ENCODE measurements at regions not wholly inside any gene's neighbourhood (a gene's known extent, or its start where the extent isn't known, plus 50 kb on each side); places are given as distances from the start of the nearest gene placed in this dataset.

DNA sequence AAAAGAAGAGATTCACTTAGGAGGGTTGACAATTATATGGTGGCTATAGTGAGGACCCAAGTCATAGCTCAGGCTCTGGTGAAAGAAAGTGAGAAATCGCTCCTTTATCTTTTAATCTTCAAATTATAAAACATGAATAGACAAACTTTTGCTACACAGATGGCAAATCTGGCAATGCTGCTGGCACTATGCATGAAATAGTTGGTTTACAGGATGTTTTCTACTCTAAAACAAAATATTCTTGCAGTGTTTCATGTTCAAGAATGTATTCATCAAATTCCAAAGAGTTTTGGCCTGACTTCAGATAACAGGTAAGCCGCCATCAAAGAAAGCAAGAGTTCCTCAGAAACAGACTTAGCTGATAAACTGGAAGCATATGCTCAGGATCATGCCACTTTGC, 801.2 kb downstream of the C4orf33 start:
- no peaks in the 10 kb centered on the region for H3K36me3 ChIP-seq (ENCODE audit: control insufficient read depth, insufficient read depth, low read length)
- peaks cover 7% of the 10 kb centered on the region for H3K4me1 Mint-ChIP-seq (ENCODE audit: low read depth, unreplicated experiment)
- H3K27ac Mint-ChIP-seq (ENCODE audit: unreplicated experiment): no peak overlapping the region
- no TSS peak for BruUV-seq (replicated peaks)
- POLR2A ChIA-PET: no interaction called here
- TF ChIP-seq, protein P1, sequence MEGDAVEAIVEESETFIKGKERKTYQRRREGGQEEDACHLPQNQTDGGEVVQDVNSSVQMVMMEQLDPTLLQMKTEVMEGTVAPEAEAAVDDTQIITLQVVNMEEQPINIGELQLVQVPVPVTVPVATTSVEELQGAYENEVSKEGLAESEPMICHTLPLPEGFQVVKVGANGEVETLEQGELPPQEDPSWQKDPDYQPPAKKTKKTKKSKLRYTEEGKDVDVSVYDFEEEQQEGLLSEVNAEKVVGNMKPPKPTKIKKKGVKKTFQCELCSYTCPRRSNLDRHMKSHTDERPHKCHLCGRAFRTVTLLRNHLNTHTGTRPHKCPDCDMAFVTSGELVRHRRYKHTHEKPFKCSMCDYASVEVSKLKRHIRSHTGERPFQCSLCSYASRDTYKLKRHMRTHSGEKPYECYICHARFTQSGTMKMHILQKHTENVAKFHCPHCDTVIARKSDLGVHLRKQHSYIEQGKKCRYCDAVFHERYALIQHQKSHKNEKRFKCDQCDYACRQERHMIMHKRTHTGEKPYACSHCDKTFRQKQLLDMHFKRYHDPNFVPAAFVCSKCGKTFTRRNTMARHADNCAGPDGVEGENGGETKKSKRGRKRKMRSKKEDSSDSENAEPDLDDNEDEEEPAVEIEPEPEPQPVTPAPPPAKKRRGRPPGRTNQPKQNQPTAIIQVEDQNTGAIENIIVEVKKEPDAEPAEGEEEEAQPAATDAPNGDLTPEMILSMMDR (IDR thresholded peaks at IDR 0.05; ENCODE audit: insufficient read depth in 1 of 2, low read depth in 1 of 2, low read length in 1 of 2, severe bottlenecking in 1 of 2, unreplicated experiment in 1 of 2): no peak
- no peaks in the 10 kb centered on the region for H3K27me3 ChIP-seq (replicated peaks; ENCODE audit: control insufficient read depth, insufficient read depth, low read length)
- no peaks in the 10 kb centered on the region for H3K4me1 ChIP-seq
- peaks cover 17% of the 10 kb centered on the region for H3K9me3 Mint-ChIP-seq (ENCODE audit: unreplicated experiment)
- H3K9me3 ChIP-seq: no peaks in the 10 kb centered on the region
- no peak for DNase-seq
- no peak overlapping the region for H3K4me3 ChIP-seq (ENCODE audit: low read depth, low read length)
- H3K4me3 Mint-ChIP-seq (ENCODE audit: unreplicated experiment): no peak overlapping the region
- H3K36me3 Mint-ChIP-seq (ENCODE audit: insufficient read depth, unreplicated experiment): no peaks in the 10 kb centered on the region
- CTCF ChIA-PET: no interaction called here
- intact Hi-C loops (cut with micrococcal nuclease; ENCODE audit: unreplicated experiment): no loop called here
- H3K27me3 Mint-ChIP-seq (ENCODE audit: insufficient read depth, unreplicated experiment): no peaks in the 10 kb centered on the region

DNA sequence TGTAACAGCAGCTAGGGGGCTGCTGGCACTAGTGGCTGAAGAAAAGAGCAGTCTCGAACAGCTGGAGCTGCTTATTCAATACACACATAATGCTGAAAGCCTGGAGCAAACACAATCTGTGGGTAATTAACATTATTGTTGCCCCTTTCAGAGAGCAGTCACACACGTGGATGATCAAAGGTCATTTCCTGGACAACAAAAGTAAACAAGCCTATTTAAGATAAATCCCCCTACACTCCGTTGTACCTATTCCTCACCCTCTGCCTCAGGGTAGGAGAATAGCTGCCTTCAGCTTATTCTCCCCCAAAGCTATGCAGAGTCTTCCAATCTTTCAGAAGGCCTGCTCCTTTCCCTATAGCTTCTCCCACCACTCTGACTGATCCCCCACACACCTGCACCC, 803.9 kb downstream of the C4orf33 start:
- Mint-ChIP-seq H3K27ac (ENCODE audit: unreplicated experiment) (no peak overlapping the region), H3K4me3 (ENCODE audit: unreplicated experiment) (no peak overlapping the region), H3K27me3 (ENCODE audit: insufficient read depth, unreplicated experiment) (no peaks in the 10 kb centered on the region), H3K9me3 (ENCODE audit: unreplicated experiment) (peaks cover 17% of the 10 kb centered on the region), H3K36me3 (ENCODE audit: insufficient read depth, unreplicated experiment) (no peaks in the 10 kb centered on the region), H3K4me1 (ENCODE audit: low read depth, unreplicated experiment) (peaks cover 7% of the 10 kb centered on the region)
- no peaks in the 10 kb centered on the region for H3K36me3 ChIP-seq (ENCODE audit: control insufficient read depth, insufficient read depth, low read length)
- H3K4me3 ChIP-seq (ENCODE audit: low read depth, low read length): no peak overlapping the region
- intact Hi-C loops (cut with micrococcal nuclease; ENCODE audit: unreplicated experiment): no loop called here
- no peaks in the 10 kb centered on the region for H3K27me3 ChIP-seq (replicated peaks; ENCODE audit: control insufficient read depth, insufficient read depth, low read length)
- no peaks in the 10 kb centered on the region; the same call in 1 of the 2 replicates for H3K9me3 ChIP-seq
- TF ChIP-seq, protein P1 (IDR thresholded peaks at IDR 0.05; ENCODE audit: insufficient read depth in 1 of 2, low read depth in 1 of 2, low read length in 1 of 2, severe bottlenecking in 1 of 2, unreplicated experiment in 1 of 2): no peak
- BruUV-seq (replicated peaks): no TSS peak
- CTCF ChIA-PET: no interaction called here
- no peaks in the 10 kb centered on the region for H3K4me1 ChIP-seq
- POLR2A ChIA-PET: no interaction called here
- peak in 1 of 2 experiments; percentile 3 for DNase-seq

DNA sequence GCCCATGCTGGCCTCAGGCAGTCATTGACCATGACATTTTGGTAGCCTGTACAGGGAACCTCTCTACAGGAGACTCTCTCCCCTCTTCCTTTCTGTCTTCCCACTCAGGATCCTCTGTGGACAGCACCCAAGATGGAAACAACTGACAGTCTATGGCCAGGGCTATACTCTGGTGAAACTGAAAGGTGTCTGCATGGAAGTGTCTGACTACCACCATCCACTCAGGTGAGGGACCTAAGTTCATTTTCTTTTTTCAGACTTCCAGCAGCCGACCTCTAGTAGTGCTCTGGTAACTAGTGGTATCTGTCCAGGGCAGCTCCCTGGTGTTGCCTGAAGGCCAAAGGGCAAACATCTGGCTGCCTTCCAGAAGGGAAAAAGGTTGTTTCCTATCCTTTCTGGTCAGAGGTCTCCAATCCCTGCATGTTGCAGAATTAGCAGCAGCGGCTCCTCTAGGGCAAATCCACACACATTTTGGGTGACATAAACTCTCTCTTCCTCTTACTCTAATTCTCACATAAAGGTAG, 804.5 kb downstream of the C4orf33 start:
- intact Hi-C loops (cut with micrococcal nuclease; ENCODE audit: unreplicated experiment): no loop called here
- TF ChIP-seq, protein P1 (IDR thresholded peaks at IDR 0.05; ENCODE audit: insufficient read depth in 1 of 2, low read depth in 1 of 2, low read length in 1 of 2, severe bottlenecking in 1 of 2, unreplicated experiment in 1 of 2): no peak
- H3K4me1 ChIP-seq: no peaks in the 10 kb centered on the region
- ChIA-PET POLR2A (interaction anchor here (0.7 kb wide), 1 partner anchor 33 kb away, joined by 3 read pairs; no protein-coding TSS in a partner anchor), CTCF (no interaction called here)
- Mint-ChIP-seq H3K4me1 (ENCODE audit: low read depth, unreplicated experiment) (peaks cover 7% of the 10 kb centered on the region), H3K27me3 (ENCODE audit: insufficient read depth, unreplicated experiment) (no peaks in the 10 kb centered on the region), H3K27ac (ENCODE audit: unreplicated experiment) (no peak overlapping the region), H3K36me3 (ENCODE audit: insufficient read depth, unreplicated experiment) (no peaks in the 10 kb centered on the region), H3K4me3 (ENCODE audit: unreplicated experiment) (no peak overlapping the region), H3K9me3 (ENCODE audit: unreplicated experiment) (peaks cover 17% of the 10 kb centered on the region)
- no peak for DNase-seq
- no peaks in the 10 kb centered on the region for H3K27me3 ChIP-seq (replicated peaks; ENCODE audit: control insufficient read depth, insufficient read depth, low read length)
- no peak overlapping the region for H3K4me3 ChIP-seq (ENCODE audit: low read depth, low read length)
- H3K36me3 ChIP-seq (ENCODE audit: control insufficient read depth, insufficient read depth, low read length): no peaks in the 10 kb centered on the region
- no peaks in the 10 kb centered on the region; the same call in 1 of the 2 replicates for H3K9me3 ChIP-seq
- no TSS peak for BruUV-seq (replicated peaks)

All from Caco-2 (cell line).